WTC11 (cell line): ENCODE measurements at regions not wholly inside any gene's neighbourhood (a gene's known extent, or its start where the extent isn't known, plus 50 kb on each side); places are given as distances from the start of the nearest gene placed in this dataset.

Experiments
- ATAC-seq: fragments of 200-7000 bp; cut with Tn5 transposase; 2 replicates; pipeline ENCODE4 v1.10.0; 2021; ENCODE audit warnings: mild to moderate bottlenecking, moderate library complexity
- CTCF ChIA-PET: fragments of 300-600 bp; sonication (Branson Sonifier 250); formaldehyde crosslinking; loops from one replicate; lab custom pipeline; 2021; ENCODE audit warnings: antibody characterized with exemption; lab: Charles Lee
- POLR2A ChIA-PET: fragments of 350-600 bp; sonication (Branson Sonifier 250); formaldehyde crosslinking; loops from one replicate; lab custom pipeline; 2021; ENCODE audit warnings: antibody characterized with exemption; lab: Charles Lee
- DNase-seq: peaks from one replicate; pipeline ENCODE4 v3.0.0; 2021; ENCODE audit warnings: low spot score
- H3K27ac Mint-ChIP-seq: 2 replicates; pipeline ENCODE4 v1.8.0; 2021; ENCODE audit warnings: mixed read lengths
- H3K27me3 Mint-ChIP-seq: 2 replicates; pipeline ENCODE4 v1.8.0; 2021; ENCODE audit warnings: low read depth, mild to moderate bottlenecking, moderate library complexity, mixed read lengths
- H3K36me3 Mint-ChIP-seq: 2 replicates; pipeline ENCODE4 v1.8.0; 2021; ENCODE audit warnings: mixed read lengths
- H3K4me1 Mint-ChIP-seq: 2 replicates; pipeline ENCODE4 v1.8.0; 2022; ENCODE audit warnings: mixed read lengths
- H3K4me3 Mint-ChIP-seq: 2 replicates; pipeline ENCODE4 v1.8.0; 2021; ENCODE audit warnings: mild to moderate bottlenecking, moderate library complexity, mixed read lengths
- H3K9me3 Mint-ChIP-seq: 2 replicates; pipeline ENCODE4 v1.8.0; 2021; ENCODE audit warnings: mixed read lengths
- CBFB ChIP-seq: sonication (generic); formaldehyde crosslinking; IDR thresholded peaks from 2 replicates; pipeline ENCODE4 v1.8.1; 2022; ENCODE audit warnings: mild to moderate bottlenecking, low read depth, missing genetic modification reagents
- CDX4 ChIP-seq: fragments of 250-450 bp; sonication (Bioruptor Pico); IDR thresholded peaks from 2 replicates; pipeline ENCODE4 v1.9.0; 2021; ENCODE audit warnings: moderate library complexity, mild to moderate bottlenecking, inconsistent platforms, borderline replicate concordance
- GTF2I ChIP-seq: fragments of 250-450 bp; sonication (Bioruptor Pico); conservative IDR thresholded peaks from 2 replicates; pipeline ENCODE4 v1.4.0; 2021; ENCODE audit warnings: mild to moderate bottlenecking
- JUN ChIP-seq: sonication (generic); formaldehyde crosslinking; IDR thresholded peaks from 2 replicates; pipeline ENCODE4 v1.8.0; 2023; ENCODE audit warnings: mild to moderate bottlenecking, missing genetic modification reagents
- MXD4 ChIP-seq: fragments of 250-450 bp; sonication (Bioruptor Pico); IDR thresholded peaks from 2 replicates; pipeline ENCODE4 v1.8.0; 2021; ENCODE audit warnings: mild to moderate bottlenecking, moderate library complexity, borderline replicate concordance
- MYBL2 ChIP-seq: sonication (generic); formaldehyde crosslinking; IDR thresholded peaks from 2 replicates; pipeline ENCODE4 v1.8.1; 2023; ENCODE audit warnings: mild to moderate bottlenecking, moderate library complexity, missing genetic modification reagents
- NFATC4 ChIP-seq: fragments of 250-450 bp; sonication (Bioruptor Pico); IDR thresholded peaks from 2 replicates; pipeline ENCODE4 v1.9.0; 2021; ENCODE audit warnings: mild to moderate bottlenecking
- NR1H2 ChIP-seq: sonication (generic); formaldehyde crosslinking; IDR thresholded peaks from 2 replicates; pipeline ENCODE4 v1.9.0; 2021; ENCODE audit warnings: mild to moderate bottlenecking, moderate library complexity, missing genetic modification reagents
- PRDM15 ChIP-seq: sonication (generic); formaldehyde crosslinking; IDR thresholded peaks from 2 replicates; pipeline ENCODE4 v1.8.0; 2022; ENCODE audit warnings: missing genetic modification reagents
- SP1 ChIP-seq: sonication (generic); formaldehyde crosslinking; conservative IDR thresholded peaks from 2 replicates; pipeline ENCODE4 v1.8.1; 2022; ENCODE audit warnings: missing genetic modification reagents
- USF2 ChIP-seq: sonication (generic); formaldehyde crosslinking; IDR thresholded peaks from 2 replicates; pipeline ENCODE4 v1.8.1; 2023; ENCODE audit warnings: mild to moderate bottlenecking, missing genetic modification reagents, moderate library complexity
- ZBTB43 ChIP-seq: sonication (generic); formaldehyde crosslinking; IDR thresholded peaks from 2 replicates; pipeline ENCODE4 v1.8.1; 2023; ENCODE audit warnings: mild to moderate bottlenecking, missing genetic modification reagents
- ZNF232 ChIP-seq: sonication (generic); formaldehyde crosslinking; IDR thresholded peaks from 2 replicates; pipeline ENCODE4 v1.8.0; 2022; ENCODE audit warnings: mild to moderate bottlenecking, missing genetic modification reagents
- ZNF671 ChIP-seq: fragments of 250-450 bp; sonication (Bioruptor Pico); IDR thresholded peaks from 2 replicates; pipeline ENCODE4 v1.8.0; 2021; ENCODE audit warnings: mild to moderate bottlenecking
- TF ChIP-seq, protein P1 (sequence below): fragments of 250-450 bp; sonication (Bioruptor Pico); conservative IDR thresholded peaks from 2 replicates; pipeline ENCODE4 v1.9.0; 2021; ENCODE audit warnings: mild to moderate bottlenecking
- TF ChIP-seq, protein P2 (sequence below): sonication (generic); formaldehyde crosslinking; conservative IDR thresholded peaks from 2 replicates; pipeline ENCODE4 v1.8.1; 2022; ENCODE audit warnings: mild to moderate bottlenecking, missing genetic modification reagents

DNA sequence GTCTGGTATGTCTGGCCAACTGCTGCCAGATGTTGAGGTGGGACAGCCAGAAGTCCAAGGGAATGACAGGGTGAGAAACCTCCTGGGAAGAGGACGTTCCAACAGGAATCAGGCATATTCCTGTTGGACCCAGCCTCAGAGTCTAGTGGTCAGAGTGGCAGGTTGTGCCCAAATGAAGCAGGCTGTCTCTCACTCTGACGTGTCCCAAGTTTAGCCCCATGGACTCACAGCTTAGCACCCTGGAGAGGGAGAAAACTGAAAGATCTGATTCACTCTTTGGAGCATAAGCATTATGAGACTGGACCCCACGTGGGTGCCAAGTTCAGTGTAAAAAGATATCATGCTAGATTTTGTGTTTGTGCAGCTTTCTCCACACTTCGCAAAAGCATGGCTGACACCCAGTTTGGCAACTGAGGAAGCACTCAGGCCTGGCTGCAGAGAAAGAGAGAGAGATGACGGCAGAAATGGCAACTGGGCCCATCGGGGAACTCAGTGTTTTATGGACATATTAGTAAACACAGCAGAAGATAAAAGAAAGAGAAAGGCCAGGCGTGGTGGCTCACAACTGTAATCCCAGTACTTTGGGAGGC, 88.2 kb upstream of the LMCD1 start:
- no peak overlapping the region for H3K27ac Mint-ChIP-seq
- 0 out of 2 replicates have a peak, but pooled peaks cover 4% of the 10 kb centered on the region for H3K4me1 Mint-ChIP-seq
- H3K36me3 Mint-ChIP-seq: peaks cover 10% of the 10 kb centered on the region
- no peak overlapping the region for H3K4me3 Mint-ChIP-seq
- peaks cover 28% of the 10 kb centered on the region for H3K9me3 Mint-ChIP-seq
- DNase-seq (no peak), ATAC-seq (no peak)
- ChIA-PET POLR2A (no interaction called here), CTCF (no interaction called here)
- no peaks in the 10 kb centered on the region for H3K27me3 Mint-ChIP-seq
- no peak for TF ChIP-seq ZNF232

DNA sequence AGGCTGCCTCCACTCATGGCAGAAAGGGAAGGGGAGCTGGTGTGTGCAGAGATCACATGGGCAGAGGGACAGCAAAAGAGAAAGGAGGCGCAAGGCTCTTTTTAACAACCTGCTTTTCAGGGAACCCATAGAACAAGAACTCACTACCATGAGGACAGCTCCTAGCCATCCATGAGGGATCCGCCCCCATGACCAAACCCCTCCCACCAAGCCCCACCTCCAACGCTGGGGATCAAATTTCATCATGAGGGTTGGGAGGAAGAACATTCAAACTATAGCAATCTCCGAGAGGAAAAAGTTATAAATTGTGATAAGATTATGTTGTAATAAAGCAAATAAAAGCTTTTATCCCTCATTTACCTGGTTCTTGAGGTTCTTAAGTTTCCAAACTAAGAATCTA, 84.7 kb upstream of the LMCD1 start:
- Mint-ChIP-seq H3K4me3 (no peak overlapping the region), H3K27ac (no peak overlapping the region), H3K36me3 (peaks cover 10% of the 10 kb centered on the region), H3K27me3 (no peaks in the 10 kb centered on the region), H3K9me3 (peaks cover 23% of the 10 kb centered on the region), H3K4me1 (0 out of 2 replicates have a peak, but pooled peaks cover 4% of the 10 kb centered on the region)
- POLR2A ChIA-PET: interaction anchor here (0.7 kb wide), 1 partner anchor 22 kb away, joined by 4 read pairs; no protein-coding TSS in a partner anchor
- ATAC-seq (peak; percentile 81), DNase-seq (peak; percentile 18)
- TF ChIP-seq PRDM15 (CRISPR knock-in tag): no peak
- TF ChIP-seq, protein P1, sequence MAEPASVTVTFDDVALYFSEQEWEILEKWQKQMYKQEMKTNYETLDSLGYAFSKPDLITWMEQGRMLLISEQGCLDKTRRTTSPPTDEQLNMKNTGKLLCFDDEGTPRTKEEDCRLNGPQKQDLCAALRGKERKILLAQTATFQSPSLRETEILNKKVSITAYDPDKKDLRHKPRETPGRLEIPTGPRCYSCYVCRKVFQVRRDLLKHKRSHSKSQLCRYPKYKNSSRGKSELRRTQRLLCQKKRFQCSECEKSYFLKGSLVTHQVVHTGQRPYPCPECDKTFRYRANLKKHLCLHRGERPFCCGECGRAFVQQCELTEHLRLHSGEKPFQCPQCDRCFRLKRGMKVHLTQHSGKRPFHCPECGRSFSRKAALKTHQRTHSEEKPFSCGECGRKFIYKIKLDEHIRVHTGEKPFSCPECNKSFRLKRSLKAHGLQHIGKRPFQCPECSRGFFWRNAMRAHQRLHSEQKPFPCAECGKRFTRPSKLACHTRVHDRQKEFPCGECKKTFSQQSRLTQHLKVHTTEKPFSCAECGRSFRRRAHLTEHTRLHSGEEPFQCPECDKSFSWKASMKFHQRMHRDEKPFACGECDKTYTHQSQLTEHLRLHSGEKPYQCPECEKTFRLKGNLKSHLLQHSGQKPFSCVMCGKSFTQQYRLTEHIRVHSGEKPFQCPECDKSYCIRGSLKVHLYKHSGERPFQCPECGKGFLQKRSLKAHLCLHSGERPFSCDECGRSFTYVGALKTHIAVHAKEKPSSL: no peak
- no peak for TF ChIP-seq JUN (CRISPR knock-in tag)
- CTCF ChIA-PET: interaction anchor here (0.6 to 2.5 kb wide), 39 partner anchors 9 to 1423 kb away, joined by 3 to 57 read pairs (median 4); no protein-coding TSS in a partner anchor

DNA sequence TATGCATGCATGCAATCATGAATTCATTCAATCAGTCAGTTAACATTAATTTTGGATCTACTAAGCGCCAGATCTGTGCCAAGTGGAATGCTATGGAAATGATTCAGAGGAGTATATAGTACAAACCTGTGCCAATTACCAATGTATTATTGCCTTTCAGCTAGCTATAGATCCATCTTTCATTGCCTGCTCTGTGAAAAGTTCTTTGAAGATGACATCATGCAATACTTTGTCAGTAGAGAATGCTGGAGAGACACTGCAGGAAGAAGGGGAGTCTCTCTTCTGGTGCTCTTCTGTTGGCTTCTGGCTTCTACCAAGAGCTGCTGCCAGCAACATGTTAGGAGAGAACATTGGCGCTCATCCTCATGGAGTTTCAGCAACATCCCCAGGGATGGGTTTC, 81.0 kb upstream of the LMCD1 start:
- DNase-seq (no peak), ATAC-seq (no peak)
- Mint-ChIP-seq H3K27me3 (peaks cover 3% of the 10 kb centered on the region; the same call in 1 of the 2 replicates), H3K4me1 (0 out of 2 replicates have a peak, but pooled peaks cover 4% of the 10 kb centered on the region), H3K9me3 (peaks cover 25% of the 10 kb centered on the region), H3K27ac (no peak overlapping the region), H3K4me3 (no peak overlapping the region), H3K36me3 (peaks cover 20% of the 10 kb centered on the region)
- POLR2A ChIA-PET: no interaction called here
- CTCF ChIA-PET: interaction anchor here (0.6 kb wide), 1 partner anchor 307 kb away, joined by 3 read pairs; no protein-coding TSS in a partner anchor
- TF ChIP-seq NFATC4 (no peak), MYBL2 (CRISPR knock-in tag) (no peak), MXD4 (CRISPR knock-in tag) (no peak)
- TF ChIP-seq, protein P2, sequence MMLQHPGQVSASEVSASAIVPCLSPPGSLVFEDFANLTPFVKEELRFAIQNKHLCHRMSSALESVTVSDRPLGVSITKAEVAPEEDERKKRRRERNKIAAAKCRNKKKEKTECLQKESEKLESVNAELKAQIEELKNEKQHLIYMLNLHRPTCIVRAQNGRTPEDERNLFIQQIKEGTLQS (CRISPR knock-in tag): no peak

DNA sequence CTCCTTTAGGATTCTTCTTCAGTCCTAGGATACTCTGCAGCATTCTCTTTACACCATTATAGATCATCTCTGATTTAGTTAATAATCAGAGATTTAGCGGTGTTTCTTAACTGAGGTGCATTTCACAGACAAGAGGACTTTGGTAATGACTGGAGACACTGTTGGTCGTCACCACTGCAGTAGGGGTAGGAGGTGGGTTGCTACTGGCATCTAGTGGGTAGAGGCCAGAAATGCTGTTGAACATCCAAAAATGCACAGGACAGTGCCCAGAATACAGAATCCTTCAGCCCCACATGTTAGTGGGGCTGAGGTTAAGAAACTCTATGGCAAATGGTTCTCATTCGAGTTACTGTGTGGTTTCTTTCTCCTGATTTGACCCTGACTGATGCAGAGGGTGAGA, 80.4 kb upstream of the LMCD1 start:
- Mint-ChIP-seq H3K27ac (no peak overlapping the region), H3K36me3 (peaks cover 20% of the 10 kb centered on the region), H3K4me1 (0 out of 2 replicates have a peak, but pooled peaks cover 4% of the 10 kb centered on the region), H3K4me3 (no peak overlapping the region), H3K27me3 (peaks cover 3% of the 10 kb centered on the region; the same call in 1 of the 2 replicates), H3K9me3 (peaks cover 24% of the 10 kb centered on the region)
- DNase-seq: no peak
- POLR2A ChIA-PET: no interaction called here
- ATAC-seq: peak; percentile 74
- CTCF ChIA-PET: interaction anchor here (0.6 kb wide), 1 partner anchor 307 kb away, joined by 3 read pairs; no protein-coding TSS in a partner anchor
- TF ChIP-seq GTF2I (CRISPR knock-in tag): no peak
- no peak for TF ChIP-seq CBFB
- no peak for TF ChIP-seq ZBTB43 (CRISPR knock-in tag)
- TF ChIP-seq NR1H2 (CRISPR knock-in tag): no peak
- no peak for TF ChIP-seq SP1 (CRISPR knock-in tag)
- TF ChIP-seq ZNF671 (CRISPR knock-in tag): no peak
- TF ChIP-seq CDX4: no peak
- no peak for TF ChIP-seq USF2
